Fibroblast of the aortic adventitia (primary cell): ENCODE measurements at regions not wholly inside any gene's neighbourhood (a gene's known extent, or its start where the extent isn't known, plus 50 kb on each side); places are given as distances from the start of the nearest gene placed in this dataset.

Source experiments
- DNase-seq: peaks from one replicate; pipeline ENCODE4 v3.0.0-alpha.2; 2010; ENCODE audit warnings: low read depth
- H3K4me3 ChIP-seq: 2 replicates; pipeline ENCODE4 v1.5.1; 2011; ENCODE audit warnings: low read depth, mild to moderate bottlenecking, control low read depth, low read length, moderate library complexity
- CTCF ChIP-seq: IDR thresholded peaks from 2 replicates; pipeline ENCODE4 v1.5.1; 2011; ENCODE audit warnings: mild to moderate bottlenecking, low read length, control low read depth, inconsistent platforms; ENCODE audit not compliant: insufficient read depth

- no peak for TF ChIP-seq CTCF
- no peak for DNase-seq
- H3K4me3 ChIP-seq = no peak overlapping the region
Measured at GRCh38 chr20:58008413-58008812, 220.0 kb downstream of the ANKRD60 start.

GRCh38 chr20:58007947-58008346 lies 220.5 kb downstream of the ANKRD60 start:
- no peak for TF ChIP-seq CTCF
- DNase-seq = no peak
- H3K4me3 ChIP-seq = no peak overlapping the region

- no peak overlapping the region for H3K4me3 ChIP-seq
- no peak for TF ChIP-seq CTCF
- DNase-seq = no peak
Measured at GRCh38 chr20:58006346-58007316, 221.8 kb downstream of the ANKRD60 start.

GRCh38 chr20:58005581-58006345 lies 222.7 kb downstream of the ANKRD60 start:
- DNase-seq = no peak
- TF ChIP-seq CTCF = no peak
- no peak overlapping the region for H3K4me3 ChIP-seq

- H3K4me3 ChIP-seq = no peak overlapping the region
- DNase-seq = no peak
- TF ChIP-seq CTCF = no peak
Measured at GRCh38 chr20:58004900-58005299, 223.6 kb downstream of the ANKRD60 start.

GRCh38 chr20:58004146-58004545 lies 224.3 kb downstream of the ANKRD60 start:
- DNase-seq = no peak
- H3K4me3 ChIP-seq = no peak overlapping the region
- no peak for TF ChIP-seq CTCF
